ENCODE measurements at regions not wholly inside any gene's neighbourhood (a gene's known extent, or its start where the extent isn't known, plus 50 kb on each side); places are given as distances from the start of the nearest gene placed in this dataset.
A peak's percentile ranks its signal among the peaks of the same experiment; 100 is the strongest.
"Not testable (repeated sequence)": the region's sequence is repeated elsewhere in the genome, so short reads cannot be mapped to it uniquely, and the experiment has no call there.

GRCh38 chr4:9000505-9001001 is 128.9 kb upstream of the HMX1 start:
- not testable (repeated sequence) for H3K4me3 ChIP-seq (replicated peaks; ENCODE audit: insufficient read depth, low read length); H3K27ac ChIP-seq (replicated peaks); H3K27me3 ChIP-seq (ENCODE audit: insufficient read depth, poor library complexity, severe bottlenecking)
- DNase-seq (ENCODE audit: low read depth in 1 of 2, low spot score in 1 of 2) = peak; percentile 4 to 16
- TF ChIP-seq CTCF (IDR thresholded peaks at IDR 0.05; ENCODE audit: insufficient read depth, low read length) = peak; percentile 37

- DNase-seq (ENCODE audit: low read depth in 1 of 2, low spot score in 1 of 2); H3K27ac ChIP-seq (replicated peaks); H3K4me3 ChIP-seq (replicated peaks; ENCODE audit: insufficient read depth, low read length); H3K27me3 ChIP-seq (ENCODE audit: insufficient read depth, poor library complexity, severe bottlenecking): not testable (repeated sequence)
These were observed 121.3 kb upstream of the HMX1 start for GRCh38 chr4:8992981-8993380.

GRCh38 chr4:8991449-8991848 is 119.8 kb upstream of the HMX1 start:
- not testable (repeated sequence) for H3K4me3 ChIP-seq (replicated peaks; ENCODE audit: insufficient read depth, low read length); DNase-seq (ENCODE audit: low read depth in 1 of 2, low spot score in 1 of 2); H3K27ac ChIP-seq (replicated peaks); H3K27me3 ChIP-seq (ENCODE audit: insufficient read depth, poor library complexity, severe bottlenecking)

GRCh38 chr4:8990341-8990740 is 118.7 kb upstream of the HMX1 start:
- DNase-seq (ENCODE audit: low read depth in 1 of 2, low spot score in 1 of 2); H3K27me3 ChIP-seq (ENCODE audit: insufficient read depth, poor library complexity, severe bottlenecking); H3K27ac ChIP-seq (replicated peaks); H3K4me3 ChIP-seq (replicated peaks; ENCODE audit: insufficient read depth, low read length): not testable (repeated sequence)

GRCh38 chr4:8985786-8986185 is 114.1 kb upstream of the HMX1 start:
- not testable (repeated sequence) for H3K27ac ChIP-seq (replicated peaks); DNase-seq (ENCODE audit: low read depth in 1 of 2, low spot score in 1 of 2); H3K4me3 ChIP-seq (replicated peaks; ENCODE audit: insufficient read depth, low read length); H3K27me3 ChIP-seq (ENCODE audit: insufficient read depth, poor library complexity, severe bottlenecking)

- H3K27ac ChIP-seq (replicated peaks); H3K27me3 ChIP-seq (ENCODE audit: insufficient read depth, poor library complexity, severe bottlenecking); H3K4me3 ChIP-seq (replicated peaks; ENCODE audit: insufficient read depth, low read length); DNase-seq (ENCODE audit: low read depth in 1 of 2, low spot score in 1 of 2): not testable (repeated sequence)
These were observed 113.0 kb upstream of the HMX1 start for GRCh38 chr4:8984641-8985040.

GRCh38 chr4:8983921-8984320 is 112.3 kb upstream of the HMX1 start:
- not testable (repeated sequence) for H3K27me3 ChIP-seq (ENCODE audit: insufficient read depth, poor library complexity, severe bottlenecking); H3K4me3 ChIP-seq (replicated peaks; ENCODE audit: insufficient read depth, low read length); DNase-seq (ENCODE audit: low read depth in 1 of 2, low spot score in 1 of 2); H3K27ac ChIP-seq (replicated peaks)

GRCh38 chr4:8976466-8977128 is 105.0 kb upstream of the HMX1 start:
- H3K27me3 ChIP-seq (ENCODE audit: insufficient read depth, poor library complexity, severe bottlenecking); H3K4me3 ChIP-seq (replicated peaks; ENCODE audit: insufficient read depth, low read length); DNase-seq (ENCODE audit: low read depth in 1 of 2, low spot score in 1 of 2); H3K27ac ChIP-seq (replicated peaks): not testable (repeated sequence)

GRCh38 chr4:8972635-8973034 is 101.0 kb upstream of the HMX1 start:
- DNase-seq (ENCODE audit: low read depth in 1 of 2, low spot score in 1 of 2); H3K4me3 ChIP-seq (replicated peaks; ENCODE audit: insufficient read depth, low read length); H3K27ac ChIP-seq (replicated peaks); H3K27me3 ChIP-seq (ENCODE audit: insufficient read depth, poor library complexity, severe bottlenecking): not testable (repeated sequence)

- H3K27me3 ChIP-seq (ENCODE audit: insufficient read depth, poor library complexity, severe bottlenecking); H3K27ac ChIP-seq (replicated peaks); DNase-seq (ENCODE audit: low read depth in 1 of 2, low spot score in 1 of 2); H3K4me3 ChIP-seq (replicated peaks; ENCODE audit: insufficient read depth, low read length): not testable (repeated sequence)
These were observed 94.3 kb upstream of the HMX1 start for GRCh38 chr4:8965896-8966295.

GRCh38 chr4:8964201-8964788 is 92.7 kb upstream of the HMX1 start:
- not testable (repeated sequence) for DNase-seq (ENCODE audit: low read depth in 1 of 2, low spot score in 1 of 2); H3K27me3 ChIP-seq (ENCODE audit: insufficient read depth, poor library complexity, severe bottlenecking); H3K27ac ChIP-seq (replicated peaks); H3K4me3 ChIP-seq (replicated peaks; ENCODE audit: insufficient read depth, low read length)

GRCh38 chr4:8963533-8963932 is 91.9 kb upstream of the HMX1 start:
- H3K4me3 ChIP-seq (replicated peaks; ENCODE audit: insufficient read depth, low read length); H3K27me3 ChIP-seq (ENCODE audit: insufficient read depth, poor library complexity, severe bottlenecking); DNase-seq (ENCODE audit: low read depth in 1 of 2, low spot score in 1 of 2); H3K27ac ChIP-seq (replicated peaks): not testable (repeated sequence)

GRCh38 chr4:8961343-8961742 is 89.7 kb upstream of the HMX1 start:
- not testable (repeated sequence) for H3K27me3 ChIP-seq (ENCODE audit: insufficient read depth, poor library complexity, severe bottlenecking); H3K4me3 ChIP-seq (replicated peaks; ENCODE audit: insufficient read depth, low read length); H3K27ac ChIP-seq (replicated peaks)
- DNase-seq (ENCODE audit: low read depth in 1 of 2, low spot score in 1 of 2) = peak; percentile 7 to 55

- not testable (repeated sequence) for H3K27ac ChIP-seq (replicated peaks); DNase-seq (ENCODE audit: low read depth in 1 of 2, low spot score in 1 of 2); H3K27me3 ChIP-seq (ENCODE audit: insufficient read depth, poor library complexity, severe bottlenecking); H3K4me3 ChIP-seq (replicated peaks; ENCODE audit: insufficient read depth, low read length)
These were observed 87.8 kb upstream of the HMX1 start for GRCh38 chr4:8959471-8959870.

All from HL-60 (cell line).